ENCODE measurements at regions not wholly inside any gene's neighbourhood (a gene's known extent, or its start where the extent isn't known, plus 50 kb on each side); places are given as distances from the start of the nearest gene placed in this dataset.

DNA sequence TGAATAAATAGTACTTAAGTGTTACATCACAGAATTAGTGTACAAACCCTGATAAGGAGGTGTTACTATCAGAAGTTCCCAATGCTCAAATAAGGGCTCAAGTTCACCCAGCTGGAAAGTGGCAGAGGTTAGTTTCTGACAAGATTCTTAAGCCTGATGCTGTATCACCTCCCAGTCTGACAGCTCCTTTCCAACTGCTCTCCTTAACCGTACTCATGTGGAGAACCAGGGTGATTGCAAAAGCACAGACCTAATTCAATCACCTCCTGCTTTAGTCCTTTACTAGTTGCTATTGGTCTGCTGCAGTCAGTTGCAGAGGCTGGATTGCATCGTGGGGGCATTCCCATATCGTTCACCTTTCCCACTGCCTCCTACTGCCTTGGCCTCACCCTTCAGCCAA lies 100.4 kb upstream of the ZNF618 start:
- Histone ChIP-seq H3K36me3 (no peaks in the 10 kb centered on the region), H3K9me3 (no peaks in the 10 kb centered on the region), H3K4me3 (no peak overlapping the region), H3K4me1 (peaks cover 0 to 6% of the 10 kb centered on the region in 2 donors), H3K27ac (no peak overlapping the region), H3K27me3 (peaks cover 0 to 3% of the 10 kb centered on the region in 2 donors)
- intact Hi-C loops (cut with DNase I): no loop called here
- TF ChIP-seq, protein P1, sequence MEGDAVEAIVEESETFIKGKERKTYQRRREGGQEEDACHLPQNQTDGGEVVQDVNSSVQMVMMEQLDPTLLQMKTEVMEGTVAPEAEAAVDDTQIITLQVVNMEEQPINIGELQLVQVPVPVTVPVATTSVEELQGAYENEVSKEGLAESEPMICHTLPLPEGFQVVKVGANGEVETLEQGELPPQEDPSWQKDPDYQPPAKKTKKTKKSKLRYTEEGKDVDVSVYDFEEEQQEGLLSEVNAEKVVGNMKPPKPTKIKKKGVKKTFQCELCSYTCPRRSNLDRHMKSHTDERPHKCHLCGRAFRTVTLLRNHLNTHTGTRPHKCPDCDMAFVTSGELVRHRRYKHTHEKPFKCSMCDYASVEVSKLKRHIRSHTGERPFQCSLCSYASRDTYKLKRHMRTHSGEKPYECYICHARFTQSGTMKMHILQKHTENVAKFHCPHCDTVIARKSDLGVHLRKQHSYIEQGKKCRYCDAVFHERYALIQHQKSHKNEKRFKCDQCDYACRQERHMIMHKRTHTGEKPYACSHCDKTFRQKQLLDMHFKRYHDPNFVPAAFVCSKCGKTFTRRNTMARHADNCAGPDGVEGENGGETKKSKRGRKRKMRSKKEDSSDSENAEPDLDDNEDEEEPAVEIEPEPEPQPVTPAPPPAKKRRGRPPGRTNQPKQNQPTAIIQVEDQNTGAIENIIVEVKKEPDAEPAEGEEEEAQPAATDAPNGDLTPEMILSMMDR (IDR thresholded peaks at IDR 0.05): no peak
- DNase-seq: no peak
- ATAC-seq: peak; percentile 80

DNA sequence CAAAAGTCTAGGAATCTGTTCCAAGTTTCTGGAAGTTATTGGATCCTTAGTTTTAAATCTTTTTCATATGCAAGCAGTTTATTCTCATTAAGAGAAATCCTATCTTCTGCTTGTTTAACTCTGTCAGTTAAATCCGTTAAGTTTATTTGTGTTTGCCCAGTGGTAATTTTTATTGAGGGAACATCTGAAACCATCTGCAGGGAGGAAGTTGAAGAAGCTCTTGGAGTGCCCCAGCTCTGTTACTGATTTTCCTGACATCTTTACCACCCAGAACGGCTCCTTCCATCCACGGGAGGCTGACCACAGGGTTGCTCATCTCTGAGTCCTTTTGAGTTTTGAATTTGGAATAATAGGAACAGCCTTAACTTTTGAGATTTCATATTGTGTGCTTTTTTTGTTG lies 99.9 kb upstream of the ZNF618 start:
- Histone ChIP-seq H3K27ac (no peak overlapping the region), H3K9me3 (no peaks in the 10 kb centered on the region), H3K36me3 (no peaks in the 10 kb centered on the region), H3K4me1 (peaks cover 0 to 6% of the 10 kb centered on the region in 2 donors), H3K27me3 (peaks cover 0 to 7% of the 10 kb centered on the region in 2 donors), H3K4me3 (no peak overlapping the region)
- TF ChIP-seq, protein P1 (IDR thresholded peaks at IDR 0.05): no peak
- intact Hi-C loops (cut with DNase I): no loop called here
- no peak for DNase-seq
- ATAC-seq: no peak

DNA sequence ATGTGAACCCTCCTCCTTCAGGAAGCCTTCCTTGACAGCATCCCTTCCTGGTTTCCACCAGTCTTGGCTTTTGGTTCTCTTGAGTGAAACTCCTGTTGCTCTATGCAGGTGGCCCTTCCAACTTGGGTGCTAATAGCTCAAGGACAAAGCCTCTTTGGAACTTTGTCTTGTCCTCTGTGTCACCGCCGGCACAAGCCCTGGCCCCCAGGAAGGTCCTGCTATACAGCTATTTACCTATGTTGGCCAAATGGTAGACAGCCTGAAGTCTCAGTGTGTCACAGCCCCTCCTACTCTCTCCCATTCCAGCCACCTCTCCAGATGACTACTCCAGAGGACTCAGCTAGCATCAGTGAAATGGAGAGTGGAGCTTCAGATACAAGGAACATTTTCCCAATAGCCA lies 94.7 kb upstream of the ZNF618 start:
- H3K4me1 ChIP-seq: no peaks in the 10 kb centered on the region
- no peak overlapping the region for H3K4me3 ChIP-seq
- DNase-seq (no peak), ATAC-seq (no peak)
- no peaks in the 10 kb centered on the region for H3K9me3 ChIP-seq
- TF ChIP-seq, protein P1 (IDR thresholded peaks at IDR 0.05): no peak
- H3K27me3 ChIP-seq: peaks cover 0 to 11% of the 10 kb centered on the region in 2 donors
- intact Hi-C loops (cut with DNase I): no loop called here
- no peaks in the 10 kb centered on the region for H3K36me3 ChIP-seq
- H3K27ac ChIP-seq: no peak overlapping the region

DNA sequence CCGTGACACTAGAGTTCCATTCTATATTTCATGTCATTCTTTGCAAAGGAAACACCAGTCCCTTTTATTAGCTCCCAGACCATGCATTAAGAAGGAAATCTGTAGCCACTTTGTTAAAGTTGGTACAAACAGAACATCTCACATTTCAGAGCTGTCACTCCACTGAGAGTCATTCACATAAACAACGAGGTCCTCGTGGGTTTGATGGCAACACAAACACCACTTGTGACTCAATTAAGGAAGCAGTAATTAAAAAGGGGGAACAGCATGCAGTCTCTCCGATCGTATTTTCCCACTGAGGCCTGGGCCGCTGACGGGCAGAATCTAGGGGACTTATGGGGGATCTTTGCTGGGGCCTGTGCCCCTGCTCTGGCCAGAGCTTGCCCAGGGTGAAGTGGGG lies 94.2 kb upstream of the ZNF618 start:
- H3K9me3 ChIP-seq: no peaks in the 10 kb centered on the region
- ATAC-seq (no peak), DNase-seq (no peak)
- intact Hi-C loops (cut with DNase I): no loop called here
- no peaks in the 10 kb centered on the region for H3K36me3 ChIP-seq
- H3K4me1 ChIP-seq: no peaks in the 10 kb centered on the region
- H3K27ac ChIP-seq: no peak overlapping the region
- H3K4me3 ChIP-seq: no peak overlapping the region
- TF ChIP-seq, protein P1 (IDR thresholded peaks at IDR 0.05): no peak
- H3K27me3 ChIP-seq: peaks cover 0 to 11% of the 10 kb centered on the region in 2 donors

DNA sequence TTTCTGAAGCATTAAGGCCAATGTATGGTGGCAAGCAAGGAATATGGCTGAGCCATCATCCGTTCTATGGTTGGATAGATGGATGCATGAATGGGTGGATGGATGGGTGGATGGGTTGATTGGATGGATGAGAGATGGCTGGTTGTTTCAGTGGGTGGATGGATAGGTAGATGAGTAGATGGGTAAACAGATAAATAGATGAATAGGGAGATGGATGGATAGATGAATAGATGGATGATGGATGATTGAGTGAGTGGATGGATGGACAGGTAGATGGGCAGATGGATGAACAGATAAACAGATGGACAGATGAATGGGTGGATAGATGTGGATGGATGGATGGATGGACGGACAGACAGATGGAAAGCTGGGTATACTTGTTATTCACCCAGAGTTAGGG lies 92.6 kb upstream of the ZNF618 start:
- DNase-seq (no peak), ATAC-seq (no peak)
- no peaks in the 10 kb centered on the region for H3K9me3 ChIP-seq
- peaks cover 0 to 18% of the 10 kb centered on the region in 2 donors for H3K27me3 ChIP-seq
- H3K27ac ChIP-seq: no peak overlapping the region
- H3K4me1 ChIP-seq: no peaks in the 10 kb centered on the region
- intact Hi-C loops (cut with DNase I): no loop called here
- no peaks in the 10 kb centered on the region for H3K36me3 ChIP-seq
- no peak overlapping the region for H3K4me3 ChIP-seq
- TF ChIP-seq, protein P1 (IDR thresholded peaks at IDR 0.05): no peak
